Fibroblast of the aortic adventitia (primary cell): ENCODE measurements at regions not wholly inside any gene's neighbourhood (a gene's known extent, or its start where the extent isn't known, plus 50 kb on each side); places are given as distances from the start of the nearest gene placed in this dataset.

Experiments used
- DNase-seq: peaks from one replicate; pipeline ENCODE4 v3.0.0-alpha.2; 2010; ENCODE audit warnings: low read depth
- H3K4me3 ChIP-seq: 2 replicates; pipeline ENCODE4 v1.5.1; 2011; ENCODE audit warnings: low read depth, mild to moderate bottlenecking, control low read depth, low read length, moderate library complexity
- CTCF ChIP-seq: IDR thresholded peaks from 2 replicates; pipeline ENCODE4 v1.5.1; 2011; ENCODE audit warnings: mild to moderate bottlenecking, low read length, control low read depth, inconsistent platforms; ENCODE audit not compliant: insufficient read depth

DNA sequence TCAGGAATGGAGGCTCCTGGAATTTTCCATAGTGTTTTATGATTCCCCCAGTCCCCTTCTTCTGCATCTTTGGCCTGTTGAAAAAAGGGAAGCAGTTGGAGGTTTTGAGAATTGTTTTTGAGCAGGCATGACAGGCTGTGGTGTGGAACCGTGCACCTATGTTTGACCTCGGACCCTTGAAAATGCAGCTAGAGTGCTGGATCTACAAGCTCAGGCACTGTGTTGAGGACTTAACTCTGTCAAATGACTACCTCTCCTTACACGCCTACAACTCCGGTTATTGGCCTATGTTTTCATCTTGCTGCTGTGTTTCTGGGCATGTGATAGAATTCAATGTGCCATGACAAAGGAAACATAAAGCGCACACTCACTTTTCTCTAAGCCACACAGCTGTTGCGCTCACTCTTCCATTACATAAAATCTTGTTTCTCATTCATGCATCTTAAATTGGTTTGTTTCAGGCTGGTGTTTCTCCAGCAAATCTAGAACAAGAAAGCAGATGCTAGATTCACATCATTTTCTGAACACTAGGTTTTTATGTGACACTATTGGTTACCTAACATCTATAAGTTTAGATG is 616.6 kb downstream of the FGF9 start:
- TF ChIP-seq CTCF, result no peak
- DNase-seq, result no peak

GRCh38 chr13:22288496-22288895 is 617.6 kb downstream of the FGF9 start:
- H3K4me3 ChIP-seq, result no peak overlapping the region
- no peak for TF ChIP-seq CTCF
- DNase-seq, result no peak

More for the DNA sequence above, 616.6 kb downstream of the FGF9 start:
- no peak overlapping the region for H3K4me3 ChIP-seq

DNA sequence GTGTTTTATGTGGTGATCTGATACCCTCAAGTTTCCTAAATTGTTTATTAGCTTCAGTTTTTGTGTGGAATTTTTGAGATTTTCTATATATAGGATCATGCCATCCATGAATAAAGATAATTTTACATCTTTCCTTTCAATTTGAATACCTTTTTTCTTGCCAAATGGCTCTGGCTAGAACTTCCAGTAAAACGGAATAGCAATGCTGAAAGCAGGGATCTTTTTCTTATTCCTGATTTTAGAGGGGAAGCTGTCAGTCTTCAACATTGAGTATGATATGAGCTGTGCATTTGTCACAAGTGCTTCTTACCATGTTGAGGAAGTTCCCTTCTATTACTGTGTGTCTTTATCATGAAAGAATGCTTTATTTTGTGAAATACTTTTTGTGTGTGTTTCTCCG is 618.8 kb downstream of the FGF9 start:
- no peak for TF ChIP-seq CTCF
- no peak for DNase-seq
- H3K4me3 ChIP-seq, result no peak overlapping the region

DNA sequence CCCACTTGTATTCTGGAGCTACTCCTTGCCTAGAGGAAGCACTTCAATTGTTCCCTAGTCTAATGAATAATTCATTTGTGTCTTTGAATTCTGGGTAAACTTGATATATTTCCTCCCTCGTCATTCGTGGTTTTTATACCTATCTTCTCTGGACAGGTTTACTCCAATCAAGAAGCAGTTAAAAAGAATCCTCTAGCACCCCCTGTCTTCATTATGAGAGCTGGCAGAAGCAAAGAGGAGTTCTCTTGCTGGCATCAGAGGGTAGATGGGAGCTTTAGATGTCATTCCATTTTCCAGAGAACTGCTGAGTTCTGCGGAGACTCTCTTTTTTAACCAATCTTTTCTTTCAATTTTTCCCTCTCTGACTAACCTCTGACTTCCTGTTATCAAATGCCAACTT is 627.7 kb downstream of the FGF9 start:
- TF ChIP-seq CTCF, result no peak

GRCh38 chr13:22311734-22312404 is 641.0 kb downstream of the FGF9 start:
- TF ChIP-seq CTCF, result no peak
- H3K4me3 ChIP-seq, result no peak overlapping the region
- DNase-seq, result no peak

More for the DNA sequence above, 627.7 kb downstream of the FGF9 start:
- no peak overlapping the region for H3K4me3 ChIP-seq
- no peak for DNase-seq

DNA sequence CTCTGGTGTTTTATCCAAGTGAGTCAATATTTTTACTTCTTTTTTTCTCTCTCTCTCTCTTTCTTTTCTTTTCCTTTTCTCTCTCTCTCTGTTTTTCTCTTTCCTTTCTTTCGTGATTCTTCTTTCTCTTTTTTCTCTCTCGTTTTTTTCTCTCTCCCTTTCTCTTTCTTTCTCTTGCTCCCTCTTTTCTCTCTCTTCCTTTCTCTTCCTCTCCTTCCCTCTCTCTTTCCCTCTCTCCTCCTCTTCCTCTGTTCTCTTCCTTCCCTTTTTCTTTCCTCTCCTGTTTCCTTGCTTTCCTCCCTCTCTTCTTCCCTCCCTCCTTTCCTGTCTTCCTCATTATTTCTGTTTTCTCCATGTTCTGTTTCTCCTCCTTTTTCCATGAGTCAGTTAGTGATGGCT is 641.5 kb downstream of the FGF9 start:
- DNase-seq, result no peak
- TF ChIP-seq CTCF, result no peak
- H3K4me3 ChIP-seq, result no peak overlapping the region

GRCh38 chr13:22316494-22317025 is 645.7 kb downstream of the FGF9 start:
- no peak for TF ChIP-seq CTCF
- DNase-seq, result no peak
- no peak overlapping the region for H3K4me3 ChIP-seq
